Middle frontal gyrus (tissue), 1 donor: ENCODE measurements at regions not wholly inside any gene's neighbourhood (a gene's known extent, or its start where the extent isn't known, plus 50 kb on each side); places are given as distances from the start of the nearest gene placed in this dataset.
"Not testable (repeated sequence)": the region's sequence is repeated elsewhere in the genome, so short reads cannot be mapped to it uniquely, and the experiment has no call there.

Experiments used
- DNase-seq: peaks from one replicate; pipeline ENCODE4 v3.0.0-alpha.2; 2015; ENCODE audit warnings: low spot score; ENCODE audit errors: extremely low spot score

DNA sequence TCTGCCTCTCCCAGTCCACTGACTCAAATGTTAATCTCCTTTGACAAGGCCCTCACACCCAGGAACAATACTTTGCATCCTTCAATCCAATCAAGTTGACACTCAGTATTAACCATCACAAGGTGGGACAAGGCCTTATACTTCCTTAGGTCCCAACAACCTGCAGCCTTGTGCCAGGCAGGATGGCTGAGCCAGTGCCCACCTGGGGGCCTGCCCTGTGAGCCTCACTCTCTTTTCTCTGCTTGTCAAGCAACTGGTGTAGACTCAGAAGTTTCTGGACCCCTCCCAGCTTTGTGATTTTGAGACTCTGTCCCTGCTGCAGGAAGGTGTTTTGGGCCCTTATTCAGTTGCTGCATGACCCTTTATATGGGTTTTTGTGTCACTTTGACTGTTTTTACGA, 310.0 kb upstream of the C1orf174 start:
- DNase-seq: no peak

DNA sequence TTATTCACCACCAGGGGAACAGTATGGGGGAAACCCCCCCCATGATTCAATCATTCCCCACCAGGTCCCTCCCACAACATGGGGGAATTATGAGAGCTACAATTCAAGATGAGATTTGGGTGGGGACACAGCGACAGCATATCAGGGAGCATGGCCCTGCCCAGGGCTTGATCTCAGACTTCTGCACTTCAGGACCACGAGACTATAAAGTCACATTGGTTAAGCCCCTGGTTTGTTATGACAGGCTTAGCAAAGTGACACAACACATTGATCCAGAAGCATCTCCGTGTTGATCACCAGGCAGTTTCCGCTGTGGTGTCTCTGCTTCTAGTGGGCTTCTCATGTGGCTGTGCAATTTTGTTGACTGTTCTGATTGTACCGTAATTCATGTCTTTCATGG, 312.7 kb upstream of the C1orf174 start:
- DNase-seq: no peak

DNA sequence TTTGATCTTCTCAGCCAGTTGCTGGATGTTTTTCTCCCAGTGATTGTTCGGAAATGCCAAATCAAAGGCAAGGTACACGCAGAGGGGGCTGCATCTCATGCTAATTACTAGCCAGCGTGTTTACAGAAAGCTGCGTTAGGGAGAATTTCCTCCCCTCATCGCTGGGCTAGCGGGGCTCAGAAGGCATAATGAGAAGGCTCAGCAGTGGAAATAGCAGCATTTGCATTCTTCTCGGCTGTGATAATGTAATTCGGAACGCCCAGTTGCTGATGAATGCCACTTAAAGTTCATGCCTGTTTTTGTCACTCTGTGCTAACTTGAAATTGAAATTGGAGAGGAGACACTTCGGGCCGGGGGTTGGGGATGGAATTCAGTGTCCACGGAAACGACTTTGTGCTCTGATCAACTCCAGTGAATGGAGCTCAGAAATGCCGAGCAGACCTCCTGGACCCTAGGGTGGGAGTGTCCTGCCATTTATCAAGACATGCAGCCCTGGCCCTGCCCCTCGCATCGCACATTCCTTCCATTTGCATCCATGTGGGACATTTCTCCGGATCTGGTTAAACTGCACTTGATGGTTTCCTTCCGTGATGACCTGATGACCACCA, 313.4 kb upstream of the C1orf174 start:
- DNase-seq: no peak

DNA sequence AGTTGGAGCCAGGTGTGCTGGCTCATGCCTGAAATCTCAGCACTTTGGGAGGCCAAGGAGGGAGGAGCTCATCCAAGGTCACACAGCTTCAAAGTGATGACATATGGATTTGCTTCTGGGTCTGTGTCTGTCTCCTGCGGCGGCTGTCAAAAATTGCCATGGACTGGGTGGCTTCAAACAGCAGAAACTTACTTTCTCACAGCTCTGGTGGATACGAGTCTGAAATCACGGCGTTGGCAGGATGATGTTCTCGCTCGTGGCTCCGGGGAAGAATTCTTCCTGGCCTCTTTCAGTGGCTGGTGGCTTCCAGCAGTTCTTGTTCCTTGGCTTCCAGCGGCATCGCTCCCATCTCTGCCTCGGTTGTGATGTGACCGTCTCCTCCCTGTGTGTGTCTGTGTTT, 314.8 kb upstream of the C1orf174 start:
- DNase-seq: no peak

DNA sequence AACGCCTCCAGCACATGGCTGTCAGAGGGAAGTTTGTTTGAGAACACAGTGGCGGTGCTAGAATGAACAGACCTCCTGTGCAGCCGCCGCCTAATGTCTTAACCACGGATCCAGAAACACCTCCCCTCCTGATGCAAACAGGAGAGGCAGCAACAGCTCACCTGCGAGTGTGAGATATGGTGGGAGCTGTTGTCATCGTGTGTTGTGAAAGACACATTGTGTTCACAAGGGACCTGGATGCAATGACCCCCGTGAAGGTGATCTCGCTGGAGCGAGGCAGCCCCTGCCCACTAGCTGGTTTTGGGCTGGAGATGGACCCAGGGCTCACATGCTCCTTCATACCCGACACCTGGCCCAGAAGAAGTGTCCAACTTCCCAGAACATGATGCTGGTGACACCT, 315.3 kb upstream of the C1orf174 start:
- DNase-seq: no peak

DNA sequence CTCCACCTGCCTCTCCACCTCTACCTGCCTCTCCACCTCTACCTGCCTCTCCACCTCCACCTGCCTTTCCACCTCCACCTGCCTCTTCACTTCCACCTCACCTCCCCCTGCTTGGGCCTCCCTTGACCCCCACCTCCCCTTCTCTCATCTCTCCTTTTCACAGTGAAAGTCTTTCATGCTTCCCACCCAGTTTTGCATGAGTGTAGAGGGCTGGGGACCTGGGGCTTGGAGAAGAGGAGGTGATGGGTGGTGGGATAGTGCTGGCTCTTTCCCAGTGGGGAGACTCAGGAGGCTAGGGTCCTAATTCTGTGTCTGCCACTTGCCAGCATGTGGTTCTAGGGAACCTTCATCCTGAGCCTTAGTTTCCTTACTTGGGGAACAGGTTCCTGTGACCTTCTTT, 316.2 kb upstream of the C1orf174 start:
- no peak for DNase-seq

DNA sequence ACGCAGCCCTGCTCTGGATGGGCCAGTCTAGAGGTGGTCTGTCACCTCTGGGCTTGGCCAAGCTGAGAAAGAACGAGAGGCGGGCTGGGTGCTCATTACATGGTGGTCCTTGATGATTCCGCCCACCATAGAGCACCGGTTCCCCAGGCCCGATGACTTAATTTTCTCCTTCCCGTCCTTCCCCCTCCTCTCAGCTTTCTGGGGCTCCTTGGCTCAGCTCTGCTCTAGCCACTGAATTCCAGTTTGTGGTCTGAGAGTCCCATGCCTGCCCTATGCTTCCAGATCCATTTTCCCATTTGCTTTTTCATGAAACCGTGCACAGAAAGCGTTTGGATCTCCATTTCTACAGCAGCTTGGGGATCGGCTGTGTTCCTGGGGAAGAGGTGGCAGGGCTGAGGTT, 318.5 kb upstream of the C1orf174 start:
- DNase-seq: no peak

DNA sequence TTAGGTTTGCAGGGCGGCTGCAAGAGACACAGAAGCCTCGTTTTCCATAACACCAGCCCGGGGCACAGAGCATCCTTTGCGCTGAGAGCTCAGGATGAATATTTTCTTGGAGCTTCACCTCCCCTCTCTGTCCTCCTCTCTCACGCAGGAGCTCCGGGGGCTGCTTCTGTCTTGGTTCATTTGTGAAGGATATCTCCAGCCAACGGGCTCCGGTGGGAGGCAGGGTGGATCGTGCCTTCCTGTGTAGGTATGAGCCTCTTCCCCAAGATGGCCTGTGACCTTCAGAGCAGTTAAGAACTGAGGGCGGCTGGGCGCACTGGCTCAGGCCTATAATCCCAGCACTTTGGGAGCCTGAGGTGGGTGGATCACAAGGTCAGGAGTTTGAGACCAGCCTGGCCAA, 319.0 kb upstream of the C1orf174 start:
- DNase-seq: no peak

DNA sequence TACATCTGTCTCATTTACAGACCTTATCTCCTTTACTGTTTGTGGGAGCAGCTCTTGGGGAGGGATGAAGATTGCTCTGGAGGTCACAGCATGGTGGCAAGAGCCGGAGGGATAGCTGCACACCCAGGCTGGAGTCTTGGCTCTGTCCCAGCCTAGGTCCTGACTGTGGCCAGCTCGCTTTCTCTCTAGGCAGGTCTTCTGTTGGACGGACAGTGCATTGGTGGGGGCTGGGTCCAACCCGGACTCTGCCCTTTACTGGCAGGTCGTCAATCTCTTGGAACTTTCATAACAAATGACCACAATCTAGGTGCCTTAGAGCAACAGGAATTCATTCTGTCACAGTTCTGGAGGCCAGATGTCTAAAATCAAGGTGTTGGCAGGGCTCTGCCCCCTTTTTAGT, 319.8 kb upstream of the C1orf174 start:
- no peak for DNase-seq

DNA sequence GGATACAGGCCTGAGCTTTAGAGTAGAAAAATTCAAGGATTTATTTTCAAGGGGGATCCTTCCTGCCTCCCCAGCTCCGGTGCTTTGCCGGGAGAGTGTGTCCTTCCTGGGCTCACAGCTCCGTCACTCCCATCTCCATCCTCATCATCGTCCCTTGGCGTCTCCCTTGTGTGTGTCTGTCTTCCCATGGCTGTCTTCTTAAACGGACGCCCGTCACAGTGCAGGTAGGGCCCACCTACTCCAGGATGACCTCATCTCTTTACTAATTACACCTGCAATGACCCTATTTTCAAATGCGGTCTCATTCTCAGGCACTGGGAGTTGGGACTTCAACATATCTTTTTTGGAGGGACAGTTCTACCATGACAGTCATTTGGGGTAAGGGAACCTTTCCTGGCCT, 320.3 kb upstream of the C1orf174 start:
- DNase-seq: no peak

DNA sequence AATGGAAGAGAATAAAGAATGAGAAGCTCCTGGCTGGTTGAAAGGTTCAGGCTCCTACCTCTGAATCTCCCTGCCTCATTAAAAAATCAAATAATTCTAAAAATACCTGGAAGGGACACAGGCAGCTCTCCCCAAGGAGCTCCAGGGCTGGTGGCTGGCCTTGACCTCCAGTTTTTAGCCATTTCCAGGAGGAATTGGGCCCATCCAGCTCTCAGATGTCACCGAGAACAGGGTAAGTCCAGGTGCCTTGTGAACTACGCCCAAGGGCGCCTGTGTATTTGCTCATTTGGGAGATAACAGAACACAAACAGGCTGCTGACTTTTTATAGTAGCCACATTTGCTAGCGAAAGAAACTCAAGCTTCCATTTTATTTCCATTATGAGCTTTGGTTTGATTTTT, 321.0 kb upstream of the C1orf174 start:
- DNase-seq: no peak

DNA sequence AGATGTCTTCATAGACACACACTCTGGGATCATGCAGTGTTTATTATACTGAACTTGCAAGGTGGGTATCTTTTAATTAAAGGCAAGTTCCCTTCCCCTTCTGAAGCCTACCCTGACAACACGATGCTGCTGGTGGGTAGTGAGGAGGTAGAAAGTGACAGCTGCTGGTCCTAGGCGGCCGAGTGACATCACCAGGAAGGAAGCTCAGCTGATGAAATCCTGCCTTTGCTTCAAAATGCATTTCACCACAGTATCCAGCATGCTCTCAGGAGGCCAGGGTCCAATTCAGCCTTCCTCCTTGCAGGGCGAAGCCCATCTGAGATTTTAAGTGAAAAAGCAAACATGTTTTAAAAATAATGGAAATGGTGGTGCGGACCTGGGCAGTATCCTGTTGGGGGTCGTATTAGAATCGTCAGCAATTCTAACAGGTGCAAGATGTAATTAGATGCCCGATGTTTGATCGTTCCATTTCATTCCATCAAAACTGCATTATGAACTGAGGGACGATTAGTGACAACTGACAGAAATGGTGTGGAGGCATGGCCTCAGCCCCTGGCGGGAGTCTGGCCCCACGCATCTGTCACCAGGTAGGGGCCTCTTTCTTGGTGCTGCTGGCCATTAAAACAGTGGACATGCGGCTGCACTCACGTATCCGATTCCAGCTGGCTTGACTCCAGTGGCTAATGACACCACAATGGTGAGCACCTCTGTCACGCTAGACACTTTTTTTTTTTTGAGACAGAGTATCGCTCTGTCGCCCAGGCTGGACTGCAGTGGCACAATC, 324.8 kb upstream of the C1orf174 start:
- DNase-seq: no peak

DNA sequence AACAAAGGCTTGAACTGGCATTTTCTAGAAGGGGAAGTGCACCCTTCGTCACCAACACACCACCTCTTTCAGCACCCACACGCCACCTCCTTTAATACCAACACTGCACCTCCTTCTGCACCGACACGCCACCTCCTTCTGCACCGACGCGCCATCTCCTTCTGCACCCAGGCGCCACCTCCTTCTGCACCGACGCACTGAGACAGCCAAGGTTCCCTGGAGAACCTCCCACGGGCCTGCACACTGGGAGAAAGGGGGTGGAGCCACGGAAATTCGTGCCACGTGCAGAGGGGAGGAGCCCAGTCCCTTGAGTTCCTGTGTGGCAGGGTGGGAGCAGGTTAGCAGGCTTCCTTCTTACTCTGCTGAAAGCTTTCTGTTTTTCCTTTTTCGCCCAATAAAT, 327.9 kb upstream of the C1orf174 start:
- no peak for DNase-seq

DNA sequence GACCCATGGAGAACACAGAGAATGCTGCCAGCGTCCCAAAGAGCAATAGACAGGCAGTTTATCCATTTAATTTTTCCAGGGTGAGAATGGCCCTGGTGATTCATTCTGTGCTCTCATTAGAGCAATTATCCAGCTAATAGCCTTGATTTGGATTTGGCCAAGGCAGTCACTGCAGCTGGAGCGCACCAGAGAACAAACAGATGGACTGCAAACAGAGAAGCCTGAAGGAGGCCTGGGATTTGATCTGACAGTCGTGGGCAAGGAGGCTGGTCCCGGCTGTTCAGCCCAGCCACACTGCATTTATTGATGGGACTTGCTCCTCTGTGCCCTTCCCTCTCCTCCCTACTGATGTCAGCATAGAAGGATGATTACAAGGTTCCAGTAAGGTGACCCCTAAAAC, 353.9 kb upstream of the C1orf174 start:
- DNase-seq: no peak

DNA sequence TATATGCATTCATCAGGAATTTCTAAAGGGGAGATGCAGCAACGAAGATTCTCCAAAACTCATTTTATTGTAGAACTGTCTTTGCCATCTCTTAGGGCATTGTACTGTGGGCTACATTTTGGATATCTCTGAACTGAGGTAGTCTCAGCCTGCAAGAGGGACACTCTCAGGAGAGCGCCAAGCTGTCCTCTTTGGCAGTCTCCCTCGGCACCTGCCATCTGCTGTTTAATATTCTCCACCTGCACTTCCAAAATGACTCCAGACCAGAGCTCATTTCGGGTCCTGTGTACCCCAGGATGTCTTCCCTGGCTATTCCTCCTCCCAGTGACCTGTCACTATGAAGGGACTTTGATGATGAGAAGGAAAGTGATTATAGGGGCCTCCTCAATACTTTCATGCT, 356.3 kb upstream of the C1orf174 start:
- DNase-seq: no peak

DNA sequence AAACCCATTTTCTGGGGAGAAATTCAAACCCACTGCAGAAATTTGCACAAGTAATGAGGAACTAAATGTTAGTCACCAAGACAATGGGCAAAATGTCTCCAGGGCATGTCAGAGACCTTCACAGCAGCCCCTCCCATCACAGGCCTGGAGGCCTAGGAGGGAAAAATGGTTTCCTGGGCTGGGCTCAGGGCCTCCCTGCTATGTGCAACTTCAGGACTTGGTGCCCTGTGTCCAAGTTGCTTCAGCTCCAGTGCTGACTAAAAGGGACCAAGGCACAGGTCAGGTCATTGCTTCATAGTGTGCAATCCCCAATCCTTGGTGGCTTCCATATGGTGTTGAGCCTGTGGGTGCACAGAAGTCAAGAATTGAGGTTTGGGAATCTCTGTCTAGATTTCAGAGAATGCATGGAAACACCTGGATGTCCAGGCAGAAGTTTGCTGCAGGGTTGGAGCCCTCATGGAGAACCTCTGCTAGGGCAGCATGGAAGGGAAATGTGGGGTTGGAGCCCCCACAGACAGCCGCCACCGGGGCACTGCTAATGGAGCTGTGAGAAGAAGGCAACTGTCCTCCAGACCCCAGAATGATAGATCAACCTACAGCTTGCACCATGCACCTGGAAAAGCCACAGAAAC, 358.2 kb upstream of the C1orf174 start:
- not testable (repeated sequence) for DNase-seq

DNA sequence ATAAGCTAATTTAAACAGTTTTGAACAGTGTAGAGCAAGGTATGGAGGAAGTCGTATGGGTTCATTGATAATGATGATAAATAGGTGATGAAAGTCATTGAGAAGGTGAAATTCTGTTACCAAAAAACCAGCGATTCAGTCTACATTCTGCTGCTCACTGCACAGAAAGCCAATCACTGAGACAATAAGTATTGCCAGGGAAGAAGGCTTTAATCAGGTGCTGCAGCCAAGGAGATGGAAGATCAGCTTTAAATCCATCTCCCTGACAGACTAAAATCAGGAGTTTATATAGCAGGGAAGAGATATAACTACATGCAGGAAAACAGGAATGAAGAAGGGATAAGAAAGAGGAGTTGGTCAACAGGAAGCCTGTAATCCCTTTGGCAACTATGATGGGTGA, 361.3 kb upstream of the C1orf174 start:
- DNase-seq: no peak

DNA sequence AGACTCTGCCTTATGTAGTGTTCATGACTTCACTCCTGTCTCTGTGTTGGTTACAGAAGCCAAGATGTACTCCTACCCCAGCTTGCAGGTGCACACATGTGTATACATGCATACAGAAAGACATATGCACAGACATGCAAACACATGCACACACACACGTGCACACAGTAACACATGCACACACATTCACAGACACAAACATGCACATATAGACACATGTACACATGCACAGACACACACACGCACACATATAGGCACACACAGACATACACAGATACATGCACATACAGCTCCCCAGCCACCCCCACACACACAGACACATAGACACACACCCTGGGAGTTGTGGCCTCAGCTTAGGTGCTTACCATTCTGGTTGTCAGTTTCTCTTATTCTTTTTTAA, 362.6 kb upstream of the C1orf174 start:
- DNase-seq: no peak

DNA sequence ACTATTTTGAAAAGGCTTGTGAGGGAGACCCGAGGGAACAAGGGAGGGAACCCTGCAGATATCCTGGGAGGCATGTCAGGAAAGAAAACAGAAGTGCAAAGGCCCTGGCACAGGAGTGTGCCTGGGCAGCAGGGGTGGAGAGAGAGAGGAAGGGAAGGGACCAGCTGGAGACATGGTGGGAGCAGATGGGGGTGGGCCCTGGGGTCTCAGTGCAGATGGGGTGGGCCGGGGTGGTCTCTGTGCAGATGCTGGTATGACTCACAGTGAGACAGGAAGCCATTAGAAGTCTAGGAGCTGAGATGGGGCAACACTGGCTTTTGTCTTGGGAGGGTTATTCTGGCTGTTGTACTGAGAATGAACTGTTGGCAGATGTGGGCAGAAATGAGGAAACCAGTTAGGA, 363.6 kb upstream of the C1orf174 start:
- no peak for DNase-seq

DNA sequence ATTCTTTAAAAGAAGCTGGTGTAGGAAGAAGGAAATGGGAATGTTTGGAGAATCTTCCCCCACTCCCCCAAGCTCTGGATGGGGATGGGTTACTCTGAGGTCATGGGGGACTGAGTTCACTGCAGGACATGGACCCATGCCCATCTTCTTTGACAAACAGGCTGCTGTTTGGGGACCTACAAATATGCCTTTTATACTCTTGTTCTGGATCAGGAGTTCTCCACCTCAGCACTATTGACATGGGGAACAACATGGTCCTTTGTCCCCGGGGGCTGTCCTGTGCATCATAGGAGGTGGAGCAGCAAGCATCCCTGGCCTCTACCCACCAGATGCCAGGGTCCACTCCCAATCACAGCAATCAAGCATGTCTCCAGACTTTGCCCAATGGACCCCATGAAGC, 365.8 kb upstream of the C1orf174 start:
- no peak for DNase-seq

DNA sequence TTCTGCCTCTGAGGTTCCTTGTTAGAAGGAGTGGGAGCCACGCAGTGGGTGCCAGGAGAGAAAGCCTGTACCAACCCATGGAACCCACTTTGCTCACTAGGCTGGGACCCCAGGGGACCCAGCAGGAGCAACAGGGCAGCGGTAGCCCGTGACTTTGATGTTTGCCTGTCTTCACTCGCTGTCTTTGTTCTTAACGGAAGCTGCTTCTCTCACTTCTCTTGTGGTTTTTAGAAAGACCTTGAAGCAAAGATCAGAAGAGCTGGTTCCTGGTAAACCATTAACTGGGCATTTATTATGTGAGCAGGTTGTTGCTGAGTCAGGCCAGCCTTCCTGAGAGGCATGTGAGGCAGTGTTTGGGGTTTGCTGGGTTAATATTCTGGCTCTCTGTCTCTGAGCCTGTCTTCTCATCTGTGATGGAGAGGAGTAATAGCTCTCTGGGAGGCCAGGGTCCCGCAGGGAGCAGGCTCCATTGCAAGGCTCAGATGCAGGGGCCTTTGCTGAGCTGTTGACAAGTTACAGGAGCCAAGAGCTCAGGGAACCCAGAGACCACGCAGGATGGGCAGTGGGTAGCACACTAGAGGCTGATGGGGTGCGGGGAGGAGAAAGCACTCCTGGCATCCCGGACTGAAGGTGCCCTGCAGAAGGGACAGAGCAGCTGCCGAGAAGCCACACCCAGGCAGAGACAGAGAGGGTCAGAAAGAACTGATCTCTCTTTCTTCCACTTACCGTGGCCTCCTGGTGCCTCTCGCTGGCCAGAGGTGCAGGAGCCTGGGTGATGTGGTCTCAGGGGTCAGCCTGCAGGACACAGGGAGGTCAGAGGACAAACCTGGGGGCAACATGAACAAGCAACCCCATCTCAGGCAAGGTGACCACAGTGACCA, 367.5 kb upstream of the C1orf174 start:
- no peak for DNase-seq
